ENCODE measurements at regions not wholly inside any gene's neighbourhood (a gene's known extent, or its start where the extent isn't known, plus 50 kb on each side); places are given as distances from the start of the nearest gene placed in this dataset.

- no peaks in the 10 kb centered on the region for H3K36me3 ChIP-seq
- no peak overlapping the region for H3K4me3 ChIP-seq
- H3K9me3 ChIP-seq: no peaks in the 10 kb centered on the region
- H3K27me3 ChIP-seq: no peaks in the 10 kb centered on the region
- H3K4me1 ChIP-seq: no peaks in the 10 kb centered on the region
- intact Hi-C loops (cut with DNase I): no loop called here
- DNase-seq (no peak), ATAC-seq (no peak)
- 61% methylated on average over 4 of the region's 4 CpGs for WGBS (ENCODE audit: insufficient coverage, low coverage, low lambda C conversion rate, missing lambda C conversion rate)
- no peak overlapping the region for H3K27ac ChIP-seq
- no peak for TF ChIP-seq CTCF (IDR thresholded peaks at IDR 0.05)
- TF ChIP-seq POLR2A (IDR thresholded peaks at IDR 0.05): no peak
Measured at GRCh38 chr6:92047152-92047850, 1372.1 kb downstream of the EPHA7 start.

- no peaks in the 10 kb centered on the region for H3K4me1 ChIP-seq
- no peak overlapping the region for H3K27ac ChIP-seq
- no peak for TF ChIP-seq POLR2A (IDR thresholded peaks at IDR 0.05)
- no peak for TF ChIP-seq CTCF (IDR thresholded peaks at IDR 0.05)
- DNase-seq (no peak), ATAC-seq (no peak)
- no peaks in the 10 kb centered on the region for H3K27me3 ChIP-seq
- no peaks in the 10 kb centered on the region for H3K9me3 ChIP-seq
- no peaks in the 10 kb centered on the region for H3K36me3 ChIP-seq
- intact Hi-C loops (cut with DNase I): no loop called here
- H3K4me3 ChIP-seq: no peak overlapping the region
Measured at GRCh38 chr6:92044312-92044711, 1375.0 kb downstream of the EPHA7 start.

GRCh38 chr6:92043777-92044176 is 1375.6 kb downstream of the EPHA7 start:
- TF ChIP-seq POLR2A (IDR thresholded peaks at IDR 0.05) (no peak), CTCF (IDR thresholded peaks at IDR 0.05) (no peak)
- Histone ChIP-seq H3K4me3 (no peak overlapping the region), H3K4me1 (no peaks in the 10 kb centered on the region), H3K9me3 (no peaks in the 10 kb centered on the region), H3K27me3 (no peaks in the 10 kb centered on the region), H3K36me3 (no peaks in the 10 kb centered on the region), H3K27ac (no peak overlapping the region)
- intact Hi-C loops (cut with DNase I): no loop called here
- no peak for DNase-seq
- 29% methylated on average over 3 of the region's 3 CpGs for WGBS (ENCODE audit: insufficient coverage, low coverage, low lambda C conversion rate, missing lambda C conversion rate)
- no peak for ATAC-seq

GRCh38 chr6:92026878-92027277 is 1392.5 kb downstream of the EPHA7 start:
- H3K27ac ChIP-seq: no peak overlapping the region
- no peaks in the 10 kb centered on the region for H3K9me3 ChIP-seq
- WGBS (ENCODE audit: insufficient coverage, low coverage, low lambda C conversion rate, missing lambda C conversion rate): 64% methylated on average over 1 of the region's 1 CpG
- no peaks in the 10 kb centered on the region for H3K36me3 ChIP-seq
- TF ChIP-seq CTCF (IDR thresholded peaks at IDR 0.05): no peak
- TF ChIP-seq POLR2A (IDR thresholded peaks at IDR 0.05): no peak
- H3K27me3 ChIP-seq: no peaks in the 10 kb centered on the region
- H3K4me3 ChIP-seq: no peak overlapping the region
- no peak for DNase-seq
- intact Hi-C loops (cut with DNase I): no loop called here
- no peaks in the 10 kb centered on the region for H3K4me1 ChIP-seq
- no peak for ATAC-seq

- intact Hi-C loops (cut with DNase I): no loop called here
- ATAC-seq (no peak), DNase-seq (no peak)
- 18% methylated on average over 2 of the region's 2 CpGs for WGBS (ENCODE audit: insufficient coverage, low coverage, low lambda C conversion rate, missing lambda C conversion rate)
- H3K27ac ChIP-seq: no peak overlapping the region
- TF ChIP-seq CTCF (IDR thresholded peaks at IDR 0.05) (no peak), POLR2A (IDR thresholded peaks at IDR 0.05) (no peak)
- H3K9me3 ChIP-seq: no peaks in the 10 kb centered on the region
- no peaks in the 10 kb centered on the region for H3K36me3 ChIP-seq
- H3K4me1 ChIP-seq: no peaks in the 10 kb centered on the region
- H3K27me3 ChIP-seq: no peaks in the 10 kb centered on the region
- no peak overlapping the region for H3K4me3 ChIP-seq
Measured at GRCh38 chr6:92024881-92025280, 1394.5 kb downstream of the EPHA7 start.
